HG03060 (cell line): ENCODE measurements at regions not wholly inside any gene's neighbourhood (a gene's known extent, or its start where the extent isn't known, plus 50 kb on each side); places are given as distances from the start of the nearest gene placed in this dataset.

Experiments
- ATAC-seq: cut with Tn5 transposase; IDR thresholded peaks from one replicate; pipeline ENCODE4 v1.9.1; 2021; ENCODE audit warnings: low read depth, moderate number of reproducible peaks; ENCODE audit not compliant: unreplicated experiment

GRCh38 chr5:159420940-159421339 is 90.7 kb upstream of the IL12B start:
- no peak for ATAC-seq

- ATAC-seq, result no peak
Observed at GRCh38 chr5:159422361-159422760, 92.1 kb upstream of the IL12B start.

- no peak for ATAC-seq
Observed at GRCh38 chr5:159422910-159423309, 92.6 kb upstream of the IL12B start.

- ATAC-seq, result no peak
Observed at GRCh38 chr5:159424123-159424522, 93.8 kb upstream of the IL12B start.

GRCh38 chr5:159426694-159427093 is 96.4 kb upstream of the IL12B start:
- ATAC-seq, result no peak

GRCh38 chr5:159427180-159428012 is 97.1 kb upstream of the IL12B start:
- peak; percentile 67 for ATAC-seq

- ATAC-seq, result no peak
Observed at GRCh38 chr5:159430361-159431012, 100.2 kb upstream of the IL12B start.

GRCh38 chr5:159435855-159436254 is 105.6 kb upstream of the IL12B start:
- ATAC-seq, result no peak

- ATAC-seq, result no peak
Observed at GRCh38 chr5:159438092-159438491, 107.8 kb upstream of the IL12B start.

GRCh38 chr5:159439002-159439401 is 108.7 kb upstream of the IL12B start:
- ATAC-seq, result no peak

- no peak for ATAC-seq
Observed at GRCh38 chr5:159440235-159440634, 109.9 kb upstream of the IL12B start.

- ATAC-seq, result no peak
Observed at GRCh38 chr5:159440968-159441367, 110.7 kb upstream of the IL12B start.

- ATAC-seq, result no peak
Observed at GRCh38 chr5:159441441-159441840, 111.2 kb upstream of the IL12B start.

- no peak for ATAC-seq
Observed at GRCh38 chr5:159442206-159442850, 112.0 kb upstream of the IL12B start.

GRCh38 chr5:159444441-159445082 is 114.3 kb upstream of the IL12B start:
- ATAC-seq, result no peak

GRCh38 chr5:159447116-159447515 is 116.8 kb upstream of the IL12B start:
- no peak for ATAC-seq

- ATAC-seq, result no peak
Observed at GRCh38 chr5:159448841-159449407, 118.6 kb upstream of the IL12B start.

- ATAC-seq, result no peak
Observed at GRCh38 chr5:159449925-159450324, 119.6 kb upstream of the IL12B start.

GRCh38 chr5:159450417-159450816 is 120.1 kb upstream of the IL12B start:
- ATAC-seq, result no peak

- no peak for ATAC-seq
Observed at GRCh38 chr5:159451197-159452052, 121.1 kb upstream of the IL12B start.
